Small intestine (tissue), 7 donors: ENCODE measurements at regions not wholly inside any gene's neighbourhood (a gene's known extent, or its start where the extent isn't known, plus 50 kb on each side); places are given as distances from the start of the nearest gene placed in this dataset.

ENCODE experiments used
- DNase-seq, 2 donors: peaks; one replicate each; pipeline versions ENCODE4 v3.0.0 to v3.0.0-alpha.2; 2013
- FAIRE-seq: peaks from 2 replicates; lab custom pipeline; 2012; peaks lifted over from hg19 to GRCh38; lab: Jason Lieb, UNC
- H3K27ac ChIP-seq, 3 donors: one replicate each; pipeline ENCODE4 v1.5.1; 2013; ENCODE audit warnings: low read length in 2 of 3, mild to moderate bottlenecking in 2 of 3, control low read depth in 1 of 3, inconsistent platforms in 1 of 3, low read depth in 1 of 3, moderate library complexity in 1 of 3
- H3K27me3 ChIP-seq, 3 donors: one replicate each; pipeline ENCODE4 v1.6.1; 2013; ENCODE audit warnings: low read length in 3 of 3, inconsistent platforms in 1 of 3; ENCODE audit not compliant: control insufficient read depth in 3 of 3, insufficient read depth in 3 of 3
- H3K36me3 ChIP-seq, 3 donors: one replicate each; pipeline ENCODE4 v1.6.1; 2013; ENCODE audit warnings: low read length in 3 of 3, inconsistent platforms in 1 of 3, low read depth in 1 of 3, mild to moderate bottlenecking in 1 of 3, moderate library complexity in 1 of 3; ENCODE audit not compliant: control insufficient read depth in 3 of 3, insufficient read depth in 2 of 3
- H3K4me1 ChIP-seq, 3 donors: one replicate each; pipeline ENCODE4 v1.6.1; 2013; ENCODE audit warnings: low read length in 2 of 3, inconsistent platforms in 1 of 3, low read depth in 1 of 3, mild to moderate bottlenecking in 1 of 3, moderate library complexity in 1 of 3; ENCODE audit not compliant: control insufficient read depth in 3 of 3, insufficient read depth in 2 of 3
- H3K4me3 ChIP-seq, 3 donors: one replicate each; pipeline ENCODE4 v1.5.1; 2013; ENCODE audit warnings: low read length in 3 of 3, control low read depth in 1 of 3, inconsistent platforms in 1 of 3, low read depth in 1 of 3, mild to moderate bottlenecking in 1 of 3, moderate library complexity in 1 of 3
- H3K9me3 ChIP-seq, 2 donors: one replicate each; pipeline ENCODE4 v1.6.1; 2013; ENCODE audit warnings: low read depth in 1 of 2, low read length in 1 of 2; ENCODE audit not compliant: control insufficient read depth in 2 of 2, insufficient read depth in 1 of 2
- WGBS, 3 donors: extraction: QIAGEN DNeasy Blood & Tissue Kit; methylation state at CpG; one replicate each; pipeline ENCODE4 v1.1.7; 2013; 5-methylcytosine and 5-hydroxymethylcytosine counted together
- donor health status: healthy with polysubstance abuse.
- donor health status: control.
- donor health status: control.
- donor health status: Bipolar disorder and iron deficiency.
- donor health status: healthy.

- Histone ChIP-seq H3K9me3 (no peaks in the 10 kb centered on the region), H3K27me3 (no peaks in the 10 kb centered on the region), H3K4me3 (no peak overlapping the region), H3K27ac (no peak overlapping the region), H3K36me3 (no peaks in the 10 kb centered on the region), H3K4me1 (no peaks in the 10 kb centered on the region)
- DNase-seq (no peak), FAIRE-seq (no peak)
- WGBS, 3 donors: 86 to 93% (median 88%) methylated on average over 5 of the region's 5 CpGs
These were observed 109.6 kb upstream of the SPOPL start for GRCh38 chr2:138391946-138392345.

GRCh38 chr2:138395565-138396306 lies 105.8 kb upstream of the SPOPL start:
- H3K27me3 ChIP-seq: no peaks in the 10 kb centered on the region
- no peak overlapping the region for H3K4me3 ChIP-seq
- DNase-seq (no peak), FAIRE-seq (no peak)
- no peaks in the 10 kb centered on the region for H3K36me3 ChIP-seq
- WGBS, 3 donors: 85 to 91% (median 85%) methylated on average over 2 of the region's 2 CpGs
- no peaks in the 10 kb centered on the region for H3K9me3 ChIP-seq
- H3K4me1 ChIP-seq: no peaks in the 10 kb centered on the region
- H3K27ac ChIP-seq: no peak overlapping the region

- Histone ChIP-seq H3K9me3 (no peaks in the 10 kb centered on the region), H3K36me3 (no peaks in the 10 kb centered on the region), H3K4me3 (no peak overlapping the region), H3K4me1 (no peaks in the 10 kb centered on the region), H3K27me3 (no peaks in the 10 kb centered on the region), H3K27ac (no peak overlapping the region)
- no peak for DNase-seq
- FAIRE-seq: no peak
- 83 to 97% (median 96%) methylated on average over 3 of the region's 3 CpGs for WGBS, 3 donors
These were observed 104.7 kb upstream of the SPOPL start for GRCh38 chr2:138396843-138397242.

- Histone ChIP-seq H3K36me3 (no peaks in the 10 kb centered on the region), H3K4me1 (no peaks in the 10 kb centered on the region), H3K27ac (no peak overlapping the region), H3K27me3 (no peaks in the 10 kb centered on the region), H3K4me3 (no peak overlapping the region), H3K9me3 (no peaks in the 10 kb centered on the region)
- FAIRE-seq (no peak), DNase-seq (no peak)
- WGBS, 3 donors: 61 to 75% (median 74%) methylated on average over 5 of the region's 5 CpGs
These were observed 98.1 kb upstream of the SPOPL start for GRCh38 chr2:138403431-138403927.

- Histone ChIP-seq H3K27ac (no peak overlapping the region), H3K27me3 (no peaks in the 10 kb centered on the region), H3K4me1 (no peaks in the 10 kb centered on the region), H3K36me3 (peaks cover 0 to 2% (median 0%) of the 10 kb centered on the region in 3 donors), H3K9me3 (peaks cover 2 to 23% of the 10 kb centered on the region in 2 donors), H3K4me3 (no peak overlapping the region)
- DNase-seq: no peak
- 95 to 97% (median 96%) methylated on average over 1 of the region's 1 CpG for WGBS, 3 donors
- FAIRE-seq: no peak
These were observed 87.6 kb upstream of the SPOPL start for GRCh38 chr2:138414014-138414413.

GRCh38 chr2:138415985-138416384 lies 85.6 kb upstream of the SPOPL start:
- no peak overlapping the region for H3K4me3 ChIP-seq
- no peaks in the 10 kb centered on the region for H3K4me1 ChIP-seq
- H3K9me3 ChIP-seq: peaks cover 2 to 20% of the 10 kb centered on the region in 2 donors
- H3K36me3 ChIP-seq: peaks cover 0 to 2% (median 0%) of the 10 kb centered on the region in 3 donors
- no peaks in the 10 kb centered on the region for H3K27me3 ChIP-seq
- H3K27ac ChIP-seq: no peak overlapping the region
- no peak for DNase-seq
- no peak for FAIRE-seq
- WGBS, 3 donors: 62 to 78% (median 76%) methylated on average over 5 of the region's 5 CpGs

- FAIRE-seq (no peak), DNase-seq (no peak)
- H3K27me3 ChIP-seq: no peaks in the 10 kb centered on the region
- peaks cover 0 to 3% (median 3%) of the 10 kb centered on the region in 3 donors for H3K4me1 ChIP-seq
- 85 to 91% (median 87%) methylated on average over 2 of the region's 2 CpGs for WGBS, 3 donors
- H3K4me3 ChIP-seq: no peak overlapping the region
- peaks cover 2 to 8% of the 10 kb centered on the region in 2 donors for H3K9me3 ChIP-seq
- peaks cover 0 to 2% (median 0%) of the 10 kb centered on the region in 3 donors for H3K36me3 ChIP-seq
- H3K27ac ChIP-seq: no peak overlapping the region
These were observed 83.1 kb upstream of the SPOPL start for GRCh38 chr2:138418453-138418852.

- no peak for FAIRE-seq
- WGBS, 3 donors: 41 to 68% (median 47%) methylated on average over 3 of the region's 3 CpGs
These were observed 80.1 kb upstream of the SPOPL start for GRCh38 chr2:138421315-138421970.

More at GRCh38 chr2:138421315-138421970, 80.1 kb upstream of the SPOPL start:
- H3K27me3 ChIP-seq: no peaks in the 10 kb centered on the region
- H3K27ac ChIP-seq: no peak overlapping the region
- peaks cover 0 to 3% (median 3%) of the 10 kb centered on the region in 3 donors for H3K4me1 ChIP-seq
- H3K4me3 ChIP-seq: no peak overlapping the region
- H3K36me3 ChIP-seq: no peaks in the 10 kb centered on the region
- peaks cover 0 to 6% of the 10 kb centered on the region in 2 donors for H3K9me3 ChIP-seq
- peak in 1 of 2 donors; percentile 31 for DNase-seq
